PFSK-1 (cell line): ENCODE measurements at regions not wholly inside any gene's neighbourhood (a gene's known extent, or its start where the extent isn't known, plus 50 kb on each side); places are given as distances from the start of the nearest gene placed in this dataset.

Experiments
- FOXP2 ChIP-seq: optimal IDR thresholded peaks from 2 replicates; pipeline ENCODE3; 2011; ENCODE audit warnings: borderline replicate concordance, control low read depth, inconsistent platforms; ENCODE audit not compliant: insufficient read depth; ENCODE audit errors: extremely low read length, extremely low read depth
- POLR2AphosphoS5 ChIP-seq: IDR thresholded peaks from 2 replicates; pipeline ENCODE4 v1.6.1; 2012; ENCODE audit warnings: low read depth, mild to moderate bottlenecking, control low read depth, low read length, moderate library complexity
- SIN3A ChIP-seq: IDR thresholded peaks from 2 replicates; pipeline ENCODE4 v1.6.1; 2012; ENCODE audit warnings: mild to moderate bottlenecking, low read length, moderate library complexity, borderline replicate concordance; ENCODE audit not compliant: insufficient read depth
- TAF1 ChIP-seq: IDR thresholded peaks from 2 replicates; pipeline ENCODE4 v1.6.1; 2012; ENCODE audit warnings: low read length, control low read depth, borderline replicate concordance; ENCODE audit not compliant: insufficient read depth
- TF ChIP-seq, protein P1 (sequence below), 2 experiments: IDR thresholded peaks; 2 replicates each; pipeline versions ENCODE4 v1.6.1 to v1.8.0; 2011 to 2012; ENCODE audit warnings: low read depth in 2 of 2, low read length in 2 of 2, control low read depth in 1 of 2, inconsistent platforms in 1 of 2, mild to moderate bottlenecking in 1 of 2, moderate library complexity in 1 of 2; ENCODE audit not compliant: insufficient read depth in 1 of 2

DNA sequence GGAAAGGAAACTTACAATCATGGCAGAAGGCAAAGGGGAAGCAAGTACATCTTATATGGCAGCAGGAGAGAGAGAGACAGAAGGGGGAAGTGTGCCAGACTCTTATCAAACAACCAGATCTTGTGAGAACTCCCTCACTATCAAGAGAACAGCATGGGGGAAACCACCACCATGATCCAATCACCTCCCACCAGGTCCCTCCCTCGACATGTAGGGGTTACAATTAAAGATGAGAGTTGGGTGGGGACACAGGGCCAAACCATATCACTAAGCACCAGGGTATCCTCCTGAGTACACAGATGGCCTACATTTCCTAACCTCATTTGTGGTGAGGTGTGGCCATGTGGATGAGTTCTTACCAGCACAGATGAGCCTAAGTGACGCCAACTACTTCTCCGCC, 348.6 kb upstream of the ZFHX3 start:
- no peak for TF ChIP-seq SIN3A
- TF ChIP-seq TAF1, result no peak
- no peak for TF ChIP-seq FOXP2
- TF ChIP-seq POLR2AphosphoS5, result no peak
- TF ChIP-seq, protein P1, sequence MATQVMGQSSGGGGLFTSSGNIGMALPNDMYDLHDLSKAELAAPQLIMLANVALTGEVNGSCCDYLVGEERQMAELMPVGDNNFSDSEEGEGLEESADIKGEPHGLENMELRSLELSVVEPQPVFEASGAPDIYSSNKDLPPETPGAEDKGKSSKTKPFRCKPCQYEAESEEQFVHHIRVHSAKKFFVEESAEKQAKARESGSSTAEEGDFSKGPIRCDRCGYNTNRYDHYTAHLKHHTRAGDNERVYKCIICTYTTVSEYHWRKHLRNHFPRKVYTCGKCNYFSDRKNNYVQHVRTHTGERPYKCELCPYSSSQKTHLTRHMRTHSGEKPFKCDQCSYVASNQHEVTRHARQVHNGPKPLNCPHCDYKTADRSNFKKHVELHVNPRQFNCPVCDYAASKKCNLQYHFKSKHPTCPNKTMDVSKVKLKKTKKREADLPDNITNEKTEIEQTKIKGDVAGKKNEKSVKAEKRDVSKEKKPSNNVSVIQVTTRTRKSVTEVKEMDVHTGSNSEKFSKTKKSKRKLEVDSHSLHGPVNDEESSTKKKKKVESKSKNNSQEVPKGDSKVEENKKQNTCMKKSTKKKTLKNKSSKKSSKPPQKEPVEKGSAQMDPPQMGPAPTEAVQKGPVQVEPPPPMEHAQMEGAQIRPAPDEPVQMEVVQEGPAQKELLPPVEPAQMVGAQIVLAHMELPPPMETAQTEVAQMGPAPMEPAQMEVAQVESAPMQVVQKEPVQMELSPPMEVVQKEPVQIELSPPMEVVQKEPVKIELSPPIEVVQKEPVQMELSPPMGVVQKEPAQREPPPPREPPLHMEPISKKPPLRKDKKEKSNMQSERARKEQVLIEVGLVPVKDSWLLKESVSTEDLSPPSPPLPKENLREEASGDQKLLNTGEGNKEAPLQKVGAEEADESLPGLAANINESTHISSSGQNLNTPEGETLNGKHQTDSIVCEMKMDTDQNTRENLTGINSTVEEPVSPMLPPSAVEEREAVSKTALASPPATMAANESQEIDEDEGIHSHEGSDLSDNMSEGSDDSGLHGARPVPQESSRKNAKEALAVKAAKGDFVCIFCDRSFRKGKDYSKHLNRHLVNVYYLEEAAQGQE (IDR thresholded peaks at IDR 0.05; ENCODE audit: insufficient read depth in 1 of 2, low read depth in 2 of 2, low read length in 2 of 2), result no peak

DNA sequence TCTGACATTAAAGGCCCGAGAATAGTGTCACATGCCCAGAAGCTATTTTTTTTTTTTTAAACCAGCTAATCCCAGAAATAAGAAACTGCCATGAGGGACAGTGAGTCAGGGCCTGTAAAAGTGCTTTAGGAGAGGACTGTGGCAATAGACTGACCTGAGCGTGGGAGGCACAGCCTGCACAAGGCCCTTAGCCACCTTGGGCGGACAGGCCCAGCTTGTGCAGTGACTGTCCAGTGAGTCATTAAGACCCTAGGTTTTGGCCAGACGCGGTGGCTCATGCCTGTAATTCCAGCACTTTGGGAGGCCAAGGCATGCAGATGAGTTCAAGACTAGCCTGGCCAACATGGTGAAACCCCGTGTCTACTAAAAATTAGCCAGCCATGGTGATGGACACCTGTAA, 343.0 kb upstream of the ZFHX3 start:
- TF ChIP-seq TAF1, result no peak
- no peak for TF ChIP-seq SIN3A
- TF ChIP-seq FOXP2, result no peak
- TF ChIP-seq, protein P1 (IDR thresholded peaks at IDR 0.05; ENCODE audit: insufficient read depth in 1 of 2, low read depth in 2 of 2, low read length in 2 of 2), result no peak
- no peak for TF ChIP-seq POLR2AphosphoS5

- TF ChIP-seq FOXP2 (no peak), POLR2AphosphoS5 (no peak), TAF1 (no peak), SIN3A (no peak)
Measured at GRCh38 chr16:73390491-73390890, 342.6 kb upstream of the ZFHX3 start.

GRCh38 chr16:73389085-73389484, 341.2 kb upstream of the ZFHX3 start:
- TF ChIP-seq FOXP2 (no peak), POLR2AphosphoS5 (no peak), SIN3A (no peak)
- TF ChIP-seq, protein P1 (IDR thresholded peaks at IDR 0.05; ENCODE audit: insufficient read depth in 1 of 2, low read depth in 2 of 2, low read length in 2 of 2), result no peak

GRCh38 chr16:73387979-73388378, 340.1 kb upstream of the ZFHX3 start:
- no peak for TF ChIP-seq SIN3A
- TF ChIP-seq POLR2AphosphoS5, result no peak
- TF ChIP-seq, protein P1 (IDR thresholded peaks at IDR 0.05; ENCODE audit: insufficient read depth in 1 of 2, low read depth in 2 of 2, low read length in 2 of 2), result no peak
- TF ChIP-seq TAF1, result no peak
- TF ChIP-seq FOXP2, result no peak
